Choroid plexus epithelial cell (primary cell): ENCODE measurements at regions not wholly inside any gene's neighbourhood (a gene's known extent, or its start where the extent isn't known, plus 50 kb on each side); places are given as distances from the start of the nearest gene placed in this dataset.
A peak's percentile ranks its signal among the peaks of the same experiment; 100 is the strongest.

Experiments used
- DNase-seq: peaks from one replicate; pipeline ENCODE4 v3.0.0-alpha.2; 2010; ENCODE audit warnings: low read depth
- H3K4me3 ChIP-seq: 2 replicates; pipeline ENCODE4 v1.5.1; 2011; ENCODE audit warnings: low read depth, mild to moderate bottlenecking, control low read depth, low read length, moderate library complexity
- TF ChIP-seq, protein P1 (sequence below): conservative IDR thresholded peaks from 2 replicates; pipeline ENCODE4 v1.5.1; 2011; ENCODE audit warnings: low read depth, mild to moderate bottlenecking, control low read depth, inconsistent platforms, low read length, moderate library complexity

DNA sequence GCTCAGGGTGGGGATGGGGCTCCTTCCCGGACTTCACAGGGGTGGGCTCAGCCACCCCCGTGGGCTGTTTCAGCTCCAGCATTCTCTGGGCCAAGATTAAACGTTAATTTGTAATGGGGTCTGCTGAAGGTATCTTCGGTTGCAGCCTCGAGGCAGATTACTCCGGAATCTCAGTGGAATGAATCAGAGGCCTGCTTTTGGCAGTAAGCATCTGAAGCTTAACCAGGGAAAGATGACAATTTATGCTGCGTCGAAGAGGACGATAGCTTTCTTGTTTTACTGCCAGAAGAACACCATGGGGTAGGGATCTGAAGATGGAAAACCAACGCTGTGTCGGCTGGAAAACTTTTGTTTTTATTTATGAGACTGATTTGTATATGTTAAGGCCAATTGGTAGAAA is 129.2 kb upstream of the MSX1 start:
- no peak for DNase-seq
- H3K4me3 ChIP-seq: no peak overlapping the region
- TF ChIP-seq, protein P1, sequence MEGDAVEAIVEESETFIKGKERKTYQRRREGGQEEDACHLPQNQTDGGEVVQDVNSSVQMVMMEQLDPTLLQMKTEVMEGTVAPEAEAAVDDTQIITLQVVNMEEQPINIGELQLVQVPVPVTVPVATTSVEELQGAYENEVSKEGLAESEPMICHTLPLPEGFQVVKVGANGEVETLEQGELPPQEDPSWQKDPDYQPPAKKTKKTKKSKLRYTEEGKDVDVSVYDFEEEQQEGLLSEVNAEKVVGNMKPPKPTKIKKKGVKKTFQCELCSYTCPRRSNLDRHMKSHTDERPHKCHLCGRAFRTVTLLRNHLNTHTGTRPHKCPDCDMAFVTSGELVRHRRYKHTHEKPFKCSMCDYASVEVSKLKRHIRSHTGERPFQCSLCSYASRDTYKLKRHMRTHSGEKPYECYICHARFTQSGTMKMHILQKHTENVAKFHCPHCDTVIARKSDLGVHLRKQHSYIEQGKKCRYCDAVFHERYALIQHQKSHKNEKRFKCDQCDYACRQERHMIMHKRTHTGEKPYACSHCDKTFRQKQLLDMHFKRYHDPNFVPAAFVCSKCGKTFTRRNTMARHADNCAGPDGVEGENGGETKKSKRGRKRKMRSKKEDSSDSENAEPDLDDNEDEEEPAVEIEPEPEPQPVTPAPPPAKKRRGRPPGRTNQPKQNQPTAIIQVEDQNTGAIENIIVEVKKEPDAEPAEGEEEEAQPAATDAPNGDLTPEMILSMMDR: no peak

DNA sequence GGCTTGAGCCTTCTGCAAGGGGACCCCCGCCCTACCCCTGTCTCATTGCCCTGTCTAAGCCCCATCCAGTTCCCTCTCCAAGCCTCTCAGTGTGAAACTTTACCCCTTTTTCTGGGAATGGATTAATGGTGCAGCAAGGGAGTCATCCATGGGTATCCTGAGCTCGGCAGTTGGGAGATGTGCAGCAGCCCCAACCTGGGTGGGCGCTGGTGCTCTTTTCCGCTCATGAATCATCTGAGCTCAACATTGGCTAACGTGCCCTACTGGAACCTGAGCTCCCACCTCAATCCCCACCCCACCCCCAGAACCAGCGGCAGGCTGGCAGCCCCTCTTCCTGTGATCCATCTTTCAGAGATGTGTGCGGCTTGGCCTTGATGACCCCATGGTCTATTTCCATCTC is 130.3 kb upstream of the MSX1 start:
- TF ChIP-seq, protein P1: no peak
- no peak overlapping the region for H3K4me3 ChIP-seq
- DNase-seq: no peak

DNA sequence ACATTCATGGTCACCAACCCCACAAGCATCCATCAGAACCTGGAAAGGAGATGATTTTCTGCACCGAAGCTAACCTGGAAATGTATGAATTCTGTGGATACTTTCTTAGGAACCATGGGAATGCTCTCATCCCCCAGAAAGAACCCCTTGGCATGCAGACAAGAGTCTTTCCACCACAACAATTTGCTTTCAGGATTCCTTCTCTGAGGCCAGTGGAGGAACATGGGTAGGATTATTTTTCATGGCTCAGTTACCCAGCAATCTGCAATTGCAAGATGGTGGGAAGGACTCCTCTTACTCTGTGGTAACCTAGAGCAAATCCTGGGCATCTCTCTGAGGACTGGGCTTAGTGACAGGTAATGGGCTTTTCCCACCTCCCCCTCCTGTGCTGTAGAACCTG is 131.9 kb upstream of the MSX1 start:
- H3K4me3 ChIP-seq: no peak overlapping the region
- TF ChIP-seq, protein P1: no peak
- DNase-seq: no peak

DNA sequence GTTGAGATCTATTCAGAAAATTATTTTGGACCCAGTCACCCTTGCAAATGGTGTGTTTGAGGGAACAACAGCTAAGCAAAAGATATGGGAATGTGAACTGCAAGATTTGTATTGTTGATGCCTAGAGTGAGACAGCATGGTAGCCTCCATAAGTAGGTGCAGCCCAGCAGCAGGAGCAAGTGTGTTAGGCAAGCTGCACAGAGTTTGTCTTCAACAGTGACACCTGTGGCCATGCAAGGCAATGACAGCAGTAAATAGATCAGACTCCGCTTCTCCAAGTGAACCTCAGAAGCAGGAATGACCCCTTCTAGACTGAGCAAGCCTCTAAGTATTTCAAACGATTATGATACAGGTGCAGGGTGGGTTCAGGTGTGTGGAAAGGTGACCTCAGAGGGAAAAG is 133.4 kb upstream of the MSX1 start:
- DNase-seq: no peak

DNA sequence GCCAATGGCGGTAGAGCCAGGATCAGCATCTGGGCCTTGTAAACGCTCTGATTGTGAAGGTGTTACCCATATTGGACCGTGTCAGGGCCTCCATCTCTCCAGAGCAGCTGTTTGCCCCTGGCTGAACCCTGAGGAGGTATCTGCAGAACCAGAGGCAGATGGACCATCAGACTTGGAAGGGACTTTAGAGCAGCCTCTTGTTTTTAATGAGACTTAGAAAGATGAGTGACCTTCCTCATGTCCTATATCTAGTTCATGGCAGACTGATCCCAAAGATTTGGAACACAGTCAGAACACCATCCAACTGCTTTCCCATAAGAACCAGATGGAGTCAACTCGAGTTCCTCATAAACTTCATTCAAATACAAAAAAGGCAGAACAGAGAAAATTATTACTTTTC is 135.1 kb upstream of the MSX1 start:
- DNase-seq: no peak
- H3K4me3 ChIP-seq: no peak overlapping the region
- TF ChIP-seq, protein P1: no peak

More for the DNA sequence above, 133.4 kb upstream of the MSX1 start:
- TF ChIP-seq, protein P1: peak; percentile 54
- H3K4me3 ChIP-seq: no peak overlapping the region

DNA sequence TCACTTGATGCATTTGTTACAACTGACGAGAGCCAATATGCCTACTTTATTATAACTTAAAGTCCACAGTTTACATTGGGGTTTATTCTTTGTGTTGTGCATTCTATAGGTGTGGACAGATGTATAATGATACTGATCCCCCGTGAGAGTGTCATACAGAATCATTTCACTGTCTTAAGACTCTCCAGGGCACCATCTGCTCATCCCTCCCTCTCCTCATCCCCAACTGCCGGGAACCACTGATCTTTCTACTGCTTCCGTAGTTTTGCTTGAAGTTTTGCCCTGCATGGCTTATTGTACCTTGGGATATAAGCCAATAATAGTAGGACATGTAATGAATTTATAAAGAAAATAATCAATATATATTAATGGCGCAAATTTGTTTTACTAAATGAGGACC is 137.8 kb upstream of the MSX1 start:
- TF ChIP-seq, protein P1: no peak
- no peak for DNase-seq

DNA sequence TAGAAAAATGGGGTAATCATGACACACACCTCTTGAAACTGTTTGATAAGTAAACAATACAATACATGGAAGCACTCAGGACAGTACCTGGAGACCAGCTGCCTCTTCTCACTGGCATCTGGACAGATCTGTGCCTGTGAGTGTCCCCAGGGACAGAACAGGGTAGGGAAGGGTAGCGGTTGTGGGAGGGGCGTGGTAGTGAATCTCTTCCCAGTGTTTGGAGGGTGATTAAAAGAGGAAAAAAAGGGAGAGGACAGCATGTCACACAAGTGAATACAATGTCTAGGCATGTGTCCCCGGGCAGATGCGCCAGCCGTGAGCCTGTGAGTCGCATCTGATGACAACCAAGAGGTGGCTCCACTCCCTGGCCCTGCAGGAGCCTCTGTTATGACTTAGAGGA is 138.8 kb upstream of the MSX1 start:
- DNase-seq: no peak
- no peak overlapping the region for H3K4me3 ChIP-seq
- TF ChIP-seq, protein P1: no peak

More for the DNA sequence above, 137.8 kb upstream of the MSX1 start:
- no peak overlapping the region for H3K4me3 ChIP-seq
